Esophagus (tissue), 2 donors: ENCODE measurements at regions not wholly inside any gene's neighbourhood (a gene's known extent, or its start where the extent isn't known, plus 50 kb on each side); places are given as distances from the start of the nearest gene placed in this dataset.

Experiments
- H3K27ac ChIP-seq, 2 donors: one replicate each; pipeline ENCODE4 v1.5.1; 2013; ENCODE audit warnings: low read depth in 2 of 2, mild to moderate bottlenecking in 2 of 2, inconsistent platforms in 1 of 2, low read length in 1 of 2, moderate library complexity in 1 of 2
- H3K27me3 ChIP-seq, 2 donors: one replicate each; pipeline ENCODE4 v1.6.1; 2013; ENCODE audit warnings: low read length in 2 of 2, control low read depth in 1 of 2, mild to moderate bottlenecking in 1 of 2; ENCODE audit not compliant: insufficient read depth in 2 of 2, control insufficient read depth in 1 of 2
- H3K36me3 ChIP-seq, 2 donors: one replicate each; pipeline ENCODE4 v1.6.1; 2013; ENCODE audit warnings: low read length in 1 of 2; ENCODE audit not compliant: control insufficient read depth in 2 of 2, insufficient read depth in 2 of 2
- H3K4me1 ChIP-seq, 2 donors: one replicate each; pipeline ENCODE4 v1.6.1; 2013; ENCODE audit warnings: low read length in 1 of 2; ENCODE audit not compliant: control insufficient read depth in 2 of 2, insufficient read depth in 2 of 2
- H3K4me3 ChIP-seq, 2 donors: one replicate each; pipeline ENCODE4 v1.5.1; 2013; ENCODE audit warnings: low read length in 2 of 2, mild to moderate bottlenecking in 2 of 2, low read depth in 1 of 2, moderate library complexity in 1 of 2
- H3K9me3 ChIP-seq, 2 donors: one replicate each; pipeline ENCODE4 v1.6.1; 2013; ENCODE audit warnings: mild to moderate bottlenecking in 2 of 2, low read depth in 1 of 2, low read length in 1 of 2, moderate library complexity in 1 of 2; ENCODE audit not compliant: control insufficient read depth in 2 of 2, insufficient read depth in 1 of 2
- WGBS, 2 donors: extraction: QIAGEN DNeasy Blood & Tissue Kit; methylation state at CpG; one replicate each; pipeline ENCODE4 v1.1.7; 2013; 5-methylcytosine and 5-hydroxymethylcytosine counted together
- donor health status: healthy with polysubstance abuse.
- donor health status: Bipolar disorder and iron deficiency.

- Histone ChIP-seq H3K36me3 (no peaks in the 10 kb centered on the region), H3K4me1 (no peaks in the 10 kb centered on the region), H3K4me3 (no peak overlapping the region), H3K9me3 (no peaks in the 10 kb centered on the region), H3K27me3 (no peaks in the 10 kb centered on the region), H3K27ac (no peak overlapping the region)
- WGBS, 2 donors = 71 to 75% methylated on average over 9 of the region's 9 CpGs
These were observed 172.3 kb upstream of the IRX6 start for GRCh38 chr16:55151561-55152305.

GRCh38 chr16:55152875-55153390, 171.1 kb upstream of the IRX6 start:
- H3K9me3 ChIP-seq = no peaks in the 10 kb centered on the region
- no peaks in the 10 kb centered on the region for H3K27me3 ChIP-seq
- H3K4me3 ChIP-seq = no peak overlapping the region
- no peaks in the 10 kb centered on the region for H3K4me1 ChIP-seq
- H3K27ac ChIP-seq = no peak overlapping the region
- no peaks in the 10 kb centered on the region for H3K36me3 ChIP-seq
- whole genome bisulfite sequencing, 2 donors = 82 to 89% methylated on average over 3 of the region's 3 CpGs

- 43 to 44% methylated on average over 4 of the region's 4 CpGs for WGBS, 2 donors
- Histone ChIP-seq H3K9me3 (no peaks in the 10 kb centered on the region), H3K36me3 (no peaks in the 10 kb centered on the region), H3K4me1 (no peaks in the 10 kb centered on the region), H3K4me3 (no peak overlapping the region), H3K27ac (no peak overlapping the region), H3K27me3 (no peaks in the 10 kb centered on the region)
These were observed 169.7 kb upstream of the IRX6 start for GRCh38 chr16:55154262-55154661.

- Histone ChIP-seq H3K27me3 (no peaks in the 10 kb centered on the region), H3K27ac (no peak overlapping the region), H3K9me3 (no peaks in the 10 kb centered on the region), H3K4me1 (no peaks in the 10 kb centered on the region), H3K36me3 (no peaks in the 10 kb centered on the region), H3K4me3 (no peak overlapping the region)
These were observed 169.0 kb upstream of the IRX6 start for GRCh38 chr16:55154956-55155355.

GRCh38 chr16:55155815-55156214, 168.2 kb upstream of the IRX6 start:
- Histone ChIP-seq H3K27ac (no peak overlapping the region), H3K27me3 (no peaks in the 10 kb centered on the region), H3K9me3 (no peaks in the 10 kb centered on the region), H3K4me3 (no peak overlapping the region), H3K4me1 (no peaks in the 10 kb centered on the region), H3K36me3 (no peaks in the 10 kb centered on the region)
- 89 to 91% methylated on average over 9 of the region's 9 CpGs for WGBS, 2 donors

GRCh38 chr16:55169780-55170179, 154.2 kb upstream of the IRX6 start:
- 64 to 83% methylated on average over 9 of the region's 9 CpGs for WGBS, 2 donors
- H3K4me3 ChIP-seq = no peak overlapping the region
- H3K9me3 ChIP-seq = no peaks in the 10 kb centered on the region
- no peaks in the 10 kb centered on the region for H3K27me3 ChIP-seq
- no peaks in the 10 kb centered on the region for H3K36me3 ChIP-seq
- no peaks in the 10 kb centered on the region for H3K4me1 ChIP-seq
- no peak overlapping the region for H3K27ac ChIP-seq

- H3K4me3 ChIP-seq = no peak overlapping the region
- 75 to 76% methylated on average over 2 of the region's 2 CpGs for WGBS, 2 donors
- H3K27me3 ChIP-seq = no peaks in the 10 kb centered on the region
- H3K36me3 ChIP-seq = no peaks in the 10 kb centered on the region
- no peaks in the 10 kb centered on the region for H3K4me1 ChIP-seq
- H3K9me3 ChIP-seq = no peaks in the 10 kb centered on the region
- no peak overlapping the region for H3K27ac ChIP-seq
These were observed 152.8 kb upstream of the IRX6 start for GRCh38 chr16:55171241-55171640.

GRCh38 chr16:55175389-55175788, 148.6 kb upstream of the IRX6 start:
- H3K9me3 ChIP-seq = no peaks in the 10 kb centered on the region
- no peaks in the 10 kb centered on the region for H3K27me3 ChIP-seq
- H3K4me1 ChIP-seq = no peaks in the 10 kb centered on the region
- H3K36me3 ChIP-seq = no peaks in the 10 kb centered on the region
- H3K4me3 ChIP-seq = no peak overlapping the region
- 70 to 78% methylated on average over 6 of the region's 6 CpGs for WGBS, 2 donors
- H3K27ac ChIP-seq = no peak overlapping the region

- H3K4me1 ChIP-seq = no peaks in the 10 kb centered on the region
- H3K27ac ChIP-seq = no peak overlapping the region
- WGBS, 2 donors = 84 to 85% methylated on average over 3 of the region's 3 CpGs
- no peaks in the 10 kb centered on the region for H3K27me3 ChIP-seq
- no peaks in the 10 kb centered on the region for H3K9me3 ChIP-seq
- no peak overlapping the region for H3K4me3 ChIP-seq
- H3K36me3 ChIP-seq = no peaks in the 10 kb centered on the region
These were observed 147.1 kb upstream of the IRX6 start for GRCh38 chr16:55176901-55177300.

- Histone ChIP-seq H3K27me3 (no peaks in the 10 kb centered on the region), H3K4me1 (no peaks in the 10 kb centered on the region), H3K4me3 (no peak overlapping the region), H3K36me3 (no peaks in the 10 kb centered on the region), H3K9me3 (no peaks in the 10 kb centered on the region), H3K27ac (no peak overlapping the region)
- 27 to 52% methylated on average over 1 of the region's 1 CpG for WGBS, 2 donors
These were observed 144.6 kb upstream of the IRX6 start for GRCh38 chr16:55179411-55179810.
